ENCODE measurements at regions not wholly inside any gene's neighbourhood (a gene's known extent, or its start where the extent isn't known, plus 50 kb on each side); places are given as distances from the start of the nearest gene placed in this dataset.

DNA sequence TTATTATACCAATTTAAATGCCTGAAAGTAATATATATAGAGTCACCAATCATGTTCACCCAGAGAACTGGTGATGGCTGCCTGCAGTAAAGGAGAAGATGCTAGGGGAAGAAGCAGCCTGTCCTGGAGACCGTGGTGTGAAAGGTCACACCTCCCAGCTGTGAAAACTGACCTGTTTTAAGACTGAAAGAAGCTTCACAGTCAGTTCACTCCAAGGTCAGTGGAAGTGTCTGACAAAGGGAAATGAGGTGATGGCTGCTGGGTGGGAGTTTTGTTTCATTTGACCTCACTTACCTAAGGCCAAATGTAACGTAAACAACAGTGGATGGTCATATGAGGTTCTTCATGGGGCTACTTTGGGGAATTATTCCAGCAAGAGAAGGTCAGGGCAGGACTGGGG is 352.1 kb upstream of the GATB start:
- Histone ChIP-seq H3K9me3 (ENCODE audit: control insufficient read depth, low read depth, low read length) (no peaks in the 10 kb centered on the region), H3K4me2 (ENCODE audit: insufficient read depth, insufficient read length, low read length) (no peak overlapping the region), H3K9ac (ENCODE audit: extremely low read depth, insufficient read length, low read length) (no peak overlapping the region), H2BK12ac (ENCODE audit: insufficient read length, low read depth, low read length) (no peak overlapping the region), H2BK15ac (ENCODE audit: low read depth, low read length) (no peak overlapping the region), H4K91ac (ENCODE audit: insufficient read length, low read depth, low read length) (no peak overlapping the region), H2BK20ac (ENCODE audit: low read depth, low read length, poor library complexity, severe bottlenecking) (no peak overlapping the region), H3K23ac (ENCODE audit: insufficient read length, low read depth, low read length) (no peak overlapping the region), H3K4me1 (ENCODE audit: insufficient read depth, low read length) (no peaks in the 10 kb centered on the region), H3K79me2 (ENCODE audit: insufficient read depth, low read length) (no peaks in the 10 kb centered on the region), H2BK5ac (ENCODE audit: insufficient read length, low read length) (no peak overlapping the region), H4K5ac (ENCODE audit: insufficient read length, low read depth, low read length) (no peak overlapping the region), H4K8ac (replicated peaks; ENCODE audit: insufficient read length, low read depth, low read length) (no peak overlapping the region), H3K79me1 (ENCODE audit: insufficient read depth, low read depth, low read length, poor library complexity, severe bottlenecking) (no peaks in the 10 kb centered on the region), H4K20me1 (ENCODE audit: control insufficient read depth, insufficient read depth, insufficient read length) (no peaks in the 10 kb centered on the region), H3K27me3 (ENCODE audit: insufficient read depth, low read length) (no peaks in the 10 kb centered on the region), H3K23me2 (ENCODE audit: insufficient read length, low read depth, low read length, poor library complexity, severe bottlenecking) (no peaks in the 10 kb centered on the region), H3K14ac (ENCODE audit: insufficient read depth, low read length) (no peak overlapping the region), H3K18ac (ENCODE audit: insufficient read length, low read depth, low read length) (no peak overlapping the region), H3K4ac (ENCODE audit: low read depth, low read length) (no peak overlapping the region), H3K27ac (ENCODE audit: insufficient read length, low read depth, low read length) (no peak overlapping the region), H3K56ac (ENCODE audit: insufficient read length, low read depth, low read length) (no peak overlapping the region), H3T11ph (ENCODE audit: low read length) (no peak overlapping the region), H2AK5ac (ENCODE audit: insufficient read length, low read length) (no peak overlapping the region), H2BK120ac (ENCODE audit: low read depth, low read length, poor library complexity, severe bottlenecking) (no peak overlapping the region), H2AFZ (ENCODE audit: low read length) (no peak overlapping the region)
- Mint-ChIP-seq H3K27ac (no peak overlapping the region), H3K27me3 (ENCODE audit: low read depth) (peaks cover 18% of the 10 kb centered on the region), H3K9me3 (no peaks in the 10 kb centered on the region), H3K4me1 (peaks cover 4 to 9% of the 10 kb centered on the region in 2 experiments; a peak in 2 of 4 replicates), H3K4me3 (no peak overlapping the region), H3K36me3 (ENCODE audit: insufficient read depth in 1 of 3, low read depth in 3 of 3) (no peaks in the 10 kb centered on the region)
- DNase-seq = no peak
- WGBS (ENCODE audit: extremely low coverage, insufficient read length, low lambda C conversion rate) = no CpG with 5 or more reads among the region's 2 CpGs
- TF ChIP-seq, protein P1, sequence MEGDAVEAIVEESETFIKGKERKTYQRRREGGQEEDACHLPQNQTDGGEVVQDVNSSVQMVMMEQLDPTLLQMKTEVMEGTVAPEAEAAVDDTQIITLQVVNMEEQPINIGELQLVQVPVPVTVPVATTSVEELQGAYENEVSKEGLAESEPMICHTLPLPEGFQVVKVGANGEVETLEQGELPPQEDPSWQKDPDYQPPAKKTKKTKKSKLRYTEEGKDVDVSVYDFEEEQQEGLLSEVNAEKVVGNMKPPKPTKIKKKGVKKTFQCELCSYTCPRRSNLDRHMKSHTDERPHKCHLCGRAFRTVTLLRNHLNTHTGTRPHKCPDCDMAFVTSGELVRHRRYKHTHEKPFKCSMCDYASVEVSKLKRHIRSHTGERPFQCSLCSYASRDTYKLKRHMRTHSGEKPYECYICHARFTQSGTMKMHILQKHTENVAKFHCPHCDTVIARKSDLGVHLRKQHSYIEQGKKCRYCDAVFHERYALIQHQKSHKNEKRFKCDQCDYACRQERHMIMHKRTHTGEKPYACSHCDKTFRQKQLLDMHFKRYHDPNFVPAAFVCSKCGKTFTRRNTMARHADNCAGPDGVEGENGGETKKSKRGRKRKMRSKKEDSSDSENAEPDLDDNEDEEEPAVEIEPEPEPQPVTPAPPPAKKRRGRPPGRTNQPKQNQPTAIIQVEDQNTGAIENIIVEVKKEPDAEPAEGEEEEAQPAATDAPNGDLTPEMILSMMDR (conservative IDR thresholded peaks at IDR 0.05) = no peak
